Mesendoderm (in vitro differentiated cells): ENCODE measurements at regions not wholly inside any gene's neighbourhood (a gene's known extent, or its start where the extent isn't known, plus 50 kb on each side); places are given as distances from the start of the nearest gene placed in this dataset.

ENCODE experiments used
- DNase-seq: peaks from one replicate; pipeline ENCODE4 v3.0.0; 2013
- H2AK5ac ChIP-seq: 2 replicates; pipeline ENCODE4 v1.6.1; 2013; ENCODE audit warnings: low read length, inconsistent platforms
- H2BK120ac ChIP-seq: 2 replicates; pipeline ENCODE4 v1.6.1; 2013; ENCODE audit warnings: low read depth, mild to moderate bottlenecking, low read length, moderate library complexity, mixed read lengths
- H2BK15ac ChIP-seq: replicated peaks from 2 replicates; pipeline ENCODE4 v1.6.1; 2013; ENCODE audit warnings: low read depth, mild to moderate bottlenecking, moderate library complexity
- H2BK5ac ChIP-seq: 2 replicates; pipeline ENCODE4 v1.6.1; 2013; ENCODE audit warnings: low read length, inconsistent platforms
- H3K18ac ChIP-seq: 2 replicates; pipeline ENCODE4 v1.6.1; 2013; ENCODE audit warnings: mild to moderate bottlenecking, low read length, mixed read lengths
- H3K23ac ChIP-seq: one replicate; pipeline ENCODE4 v1.6.1; 2013; ENCODE audit warnings: low read length
- H3K27ac ChIP-seq: 2 replicates; pipeline ENCODE4 v1.5.1; 2013; ENCODE audit warnings: low read depth, mild to moderate bottlenecking, inconsistent platforms, low read length, moderate library complexity
- H3K27me3 ChIP-seq: 2 replicates; pipeline ENCODE4 v1.6.1; 2013; ENCODE audit warnings: low read length, control low read depth, mild to moderate bottlenecking, inconsistent platforms; ENCODE audit not compliant: insufficient read depth, poor library complexity
- H3K36me3 ChIP-seq: 2 replicates; pipeline ENCODE4 v1.6.1; 2013; ENCODE audit warnings: low read length, inconsistent platforms; ENCODE audit not compliant: control insufficient read depth, insufficient read depth
- H3K4ac ChIP-seq: one replicate; pipeline ENCODE4 v1.6.1; 2013; ENCODE audit warnings: low read depth, mild to moderate bottlenecking, low read length, moderate library complexity
- H3K4me1 ChIP-seq: 2 replicates; pipeline ENCODE4 v1.6.1; 2013; ENCODE audit warnings: low read depth, low read length, inconsistent platforms; ENCODE audit not compliant: control insufficient read depth
- H3K4me2 ChIP-seq: 2 replicates; pipeline ENCODE4 v1.6.1; 2013; ENCODE audit warnings: low read length
- H3K4me3 ChIP-seq: 2 replicates; pipeline ENCODE4 v1.5.1; 2013; ENCODE audit warnings: mild to moderate bottlenecking, low read length
- H3K56ac ChIP-seq: one replicate; pipeline ENCODE4 v1.6.1; 2013; ENCODE audit warnings: low read length
- H3K79me1 ChIP-seq: 2 replicates; pipeline ENCODE4 v1.6.1; 2013; ENCODE audit warnings: low read length, inconsistent platforms
- H3K79me2 ChIP-seq: 2 replicates; pipeline ENCODE4 v1.6.1; 2013; ENCODE audit warnings: mild to moderate bottlenecking, low read length; ENCODE audit not compliant: control insufficient read depth, insufficient read depth
- H3K9ac ChIP-seq: 2 replicates; pipeline ENCODE4 v1.6.1; 2013; ENCODE audit warnings: low read length, inconsistent platforms
- H4K5ac ChIP-seq: one replicate; pipeline ENCODE4 v1.6.1; 2013; ENCODE audit warnings: low read length
- H4K8ac ChIP-seq: one replicate; pipeline ENCODE4 v1.6.1; 2013; ENCODE audit warnings: low read depth, mild to moderate bottlenecking, control low read depth, low read length, moderate library complexity
- WGBS: extraction: QIAGEN DNeasy Blood & Tissue Kit; methylation state at CpG from one replicate; pipeline ENCODE4 v1.1.7; 2013; ENCODE audit warnings: low lambda C conversion rate, missing lambda C conversion rate; ENCODE audit not compliant: insufficient coverage; ENCODE audit errors: extremely low coverage; 5-methylcytosine and 5-hydroxymethylcytosine counted together

DNA sequence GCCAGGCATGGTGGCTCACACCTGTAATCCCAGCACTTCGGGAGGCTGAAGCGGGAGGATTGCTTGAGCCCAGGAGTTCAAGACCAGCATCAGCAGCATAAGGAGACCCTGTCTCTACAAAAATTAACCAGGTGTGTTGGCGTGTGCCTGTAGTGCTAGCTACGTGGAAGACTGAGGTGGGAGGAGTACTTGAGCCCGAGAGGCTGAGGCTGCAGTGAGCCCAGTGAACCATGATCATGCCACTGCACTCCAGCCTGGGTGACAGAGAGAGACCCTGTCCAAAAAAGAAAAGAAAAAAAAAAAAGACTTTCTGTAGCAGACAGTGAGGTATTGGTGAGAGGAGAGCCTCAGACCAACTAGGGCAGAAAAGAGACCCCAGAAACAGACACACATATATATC lies 263.8 kb downstream of the XXYLT1 start:
- Histone ChIP-seq H3K4me3 (no peak overlapping the region), H2BK15ac (no peak overlapping the region), H3K9ac (no peak overlapping the region), H4K5ac (no peak overlapping the region), H3K36me3 (no peaks in the 10 kb centered on the region), H3K27me3 (no peaks in the 10 kb centered on the region), H3K4ac (no peak overlapping the region), H3K23ac (no peak overlapping the region), H3K79me1 (no peaks in the 10 kb centered on the region), H3K4me2 (no peak overlapping the region), H3K18ac (no peak overlapping the region), H3K56ac (no peak overlapping the region), H3K4me1 (no peaks in the 10 kb centered on the region), H3K27ac (no peak overlapping the region), H2AK5ac (no peak overlapping the region), H2BK120ac (no peak overlapping the region), H3K79me2 (no peaks in the 10 kb centered on the region), H4K8ac (no peak overlapping the region), H2BK5ac (no peak overlapping the region)
- no peak for DNase-seq
- WGBS, result no CpG with 5 or more reads among the region's 5 CpGs

DNA sequence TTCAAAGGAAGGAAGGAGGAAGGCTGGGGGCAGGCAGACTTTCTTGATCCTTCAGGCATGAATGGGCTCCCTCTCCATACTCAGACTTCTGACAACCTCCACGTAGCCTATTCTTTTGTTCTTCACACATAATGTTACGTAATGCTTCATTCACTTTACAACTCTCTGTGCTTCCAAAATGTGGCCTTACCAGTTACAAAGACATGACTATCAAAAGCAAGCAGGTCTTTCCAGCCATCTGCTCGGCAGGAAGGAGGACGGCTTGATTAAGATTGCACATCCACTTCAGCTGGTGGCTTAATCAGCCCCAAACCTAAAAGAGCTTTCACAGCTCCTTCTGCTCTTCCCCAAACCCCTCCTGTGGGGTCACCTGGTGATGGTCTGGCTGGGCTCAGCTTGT lies 263.2 kb downstream of the XXYLT1 start:
- no peak for DNase-seq
- H3K9ac ChIP-seq, result no peak overlapping the region
- H4K8ac ChIP-seq, result no peak overlapping the region
- no peaks in the 10 kb centered on the region for H3K79me1 ChIP-seq
- H4K5ac ChIP-seq, result no peak overlapping the region
- no peaks in the 10 kb centered on the region for H3K79me2 ChIP-seq
- no peak overlapping the region for H3K4me2 ChIP-seq
- no peak overlapping the region for H3K4ac ChIP-seq
- H3K4me1 ChIP-seq, result no peaks in the 10 kb centered on the region
- H3K56ac ChIP-seq, result no peak overlapping the region
- no peaks in the 10 kb centered on the region for H3K36me3 ChIP-seq
- no peak overlapping the region for H3K23ac ChIP-seq
- no peak overlapping the region for H2BK5ac ChIP-seq
- no peak overlapping the region for H3K18ac ChIP-seq
- H3K4me3 ChIP-seq, result no peak overlapping the region
- H2BK15ac ChIP-seq, result no peak overlapping the region
- WGBS, result no CpG with 5 or more reads among the region's 4 CpGs
- H2BK120ac ChIP-seq, result no peak overlapping the region
- no peak overlapping the region for H3K27ac ChIP-seq
- no peaks in the 10 kb centered on the region for H3K27me3 ChIP-seq
- no peak overlapping the region for H2AK5ac ChIP-seq

DNA sequence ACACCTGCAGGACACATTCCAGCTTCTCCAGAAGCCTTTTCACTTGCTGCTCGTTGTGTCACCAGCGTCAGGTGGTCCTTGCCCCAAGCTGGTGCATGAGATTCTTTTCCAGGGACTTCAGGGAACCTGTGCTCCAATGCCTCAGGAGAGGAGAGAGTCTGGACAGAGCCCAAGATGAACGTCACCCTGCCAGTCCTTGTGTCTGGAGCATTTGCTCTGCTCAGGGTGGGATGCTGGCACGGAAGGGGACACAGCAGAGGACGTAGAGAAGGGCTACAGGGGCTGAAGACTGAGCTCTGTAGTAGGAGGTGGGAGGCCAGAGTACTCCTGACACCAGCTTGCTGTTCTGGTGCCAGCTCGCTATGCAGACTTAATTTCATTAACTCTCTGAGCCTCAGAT lies 262.1 kb downstream of the XXYLT1 start:
- Histone ChIP-seq H2BK120ac (no peak overlapping the region), H2BK15ac (no peak overlapping the region), H3K36me3 (no peaks in the 10 kb centered on the region), H3K9ac (no peak overlapping the region), H4K8ac (no peak overlapping the region), H3K23ac (no peak overlapping the region), H3K4me2 (no peak overlapping the region), H2BK5ac (no peak overlapping the region), H2AK5ac (no peak overlapping the region), H4K5ac (no peak overlapping the region), H3K4me3 (no peak overlapping the region), H3K79me1 (no peaks in the 10 kb centered on the region), H3K27ac (no peak overlapping the region), H3K4me1 (no peaks in the 10 kb centered on the region), H3K79me2 (no peaks in the 10 kb centered on the region), H3K27me3 (no peaks in the 10 kb centered on the region), H3K56ac (no peak overlapping the region), H3K4ac (no peak overlapping the region), H3K18ac (no peak overlapping the region)
- WGBS, result no CpG with 5 or more reads among the region's 6 CpGs
- DNase-seq, result no peak

DNA sequence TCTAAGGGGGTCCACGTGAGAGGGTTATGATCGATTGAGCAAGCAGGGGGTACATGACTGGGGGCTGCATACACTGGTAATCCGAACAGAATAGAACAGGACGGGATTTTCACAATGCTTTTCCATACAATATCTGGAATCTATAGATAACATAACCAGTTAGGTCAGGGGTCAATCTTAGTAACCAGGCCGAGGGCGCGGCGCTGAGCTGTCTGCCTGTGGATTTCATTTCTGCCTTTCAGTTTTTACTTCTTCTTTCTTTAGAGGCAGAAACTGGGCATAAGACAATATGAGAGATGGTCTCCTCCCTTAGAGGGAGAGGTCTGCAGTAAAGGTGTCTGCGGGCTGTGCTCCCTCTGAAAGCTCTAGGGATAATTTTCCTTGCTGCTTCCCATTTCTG lies 261.3 kb downstream of the XXYLT1 start:
- Histone ChIP-seq H3K79me1 (no peaks in the 10 kb centered on the region), H2BK15ac (no peak overlapping the region), H3K56ac (no peak overlapping the region), H2BK5ac (no peak overlapping the region), H3K27me3 (no peaks in the 10 kb centered on the region), H3K4me2 (no peak overlapping the region), H4K8ac (no peak overlapping the region), H3K4me3 (no peak overlapping the region), H3K18ac (no peak overlapping the region), H3K4ac (no peak overlapping the region), H3K79me2 (no peaks in the 10 kb centered on the region), H3K36me3 (no peaks in the 10 kb centered on the region), H4K5ac (no peak overlapping the region), H2BK120ac (no peak overlapping the region), H2AK5ac (no peak overlapping the region), H3K27ac (no peak overlapping the region), H3K9ac (no peak overlapping the region), H3K23ac (no peak overlapping the region), H3K4me1 (no peaks in the 10 kb centered on the region)
- DNase-seq, result no peak
- WGBS, result no CpG with 5 or more reads among the region's 9 CpGs

DNA sequence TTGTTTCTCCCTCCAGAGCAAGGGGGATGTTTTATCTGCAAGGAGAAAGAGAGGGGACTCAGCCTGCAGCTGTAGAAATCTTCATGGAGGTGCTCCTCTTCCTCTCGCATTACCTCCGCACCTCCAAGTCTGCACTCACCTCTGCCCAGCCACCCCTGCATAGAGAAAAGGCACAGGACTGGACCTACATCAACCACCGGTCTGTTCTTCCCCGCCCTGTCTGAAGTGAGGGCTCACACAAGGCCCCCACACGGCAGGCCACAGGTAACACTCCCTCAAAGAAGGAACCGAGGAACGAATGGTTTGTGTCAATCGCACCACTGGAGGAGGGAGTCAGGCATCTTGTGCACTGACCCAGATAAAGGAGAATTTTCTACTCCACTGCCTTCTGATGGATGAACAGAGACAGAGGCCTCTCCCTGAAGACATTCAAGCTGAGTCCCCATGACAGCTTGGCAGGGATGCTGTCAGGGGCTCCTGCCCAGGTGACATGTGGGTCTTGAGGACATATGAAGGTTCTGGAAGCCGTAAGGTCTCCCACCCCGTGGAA lies 260.3 kb downstream of the XXYLT1 start:
- Histone ChIP-seq H3K9ac (no peak overlapping the region), H2BK120ac (no peak overlapping the region), H4K8ac (no peak overlapping the region), H3K36me3 (no peaks in the 10 kb centered on the region), H2BK5ac (no peak overlapping the region), H3K56ac (no peak overlapping the region), H3K27ac (no peak overlapping the region), H3K79me2 (no peaks in the 10 kb centered on the region), H3K79me1 (no peaks in the 10 kb centered on the region), H3K4me2 (no peak overlapping the region), H3K18ac (no peak overlapping the region), H3K23ac (no peak overlapping the region), H3K27me3 (no peaks in the 10 kb centered on the region), H2BK15ac (no peak overlapping the region), H4K5ac (no peak overlapping the region), H3K4ac (no peak overlapping the region), H3K4me1 (no peaks in the 10 kb centered on the region), H3K4me3 (no peak overlapping the region), H2AK5ac (no peak overlapping the region)
- DNase-seq, result no peak
- WGBS, result no CpG with 5 or more reads among the region's 10 CpGs

DNA sequence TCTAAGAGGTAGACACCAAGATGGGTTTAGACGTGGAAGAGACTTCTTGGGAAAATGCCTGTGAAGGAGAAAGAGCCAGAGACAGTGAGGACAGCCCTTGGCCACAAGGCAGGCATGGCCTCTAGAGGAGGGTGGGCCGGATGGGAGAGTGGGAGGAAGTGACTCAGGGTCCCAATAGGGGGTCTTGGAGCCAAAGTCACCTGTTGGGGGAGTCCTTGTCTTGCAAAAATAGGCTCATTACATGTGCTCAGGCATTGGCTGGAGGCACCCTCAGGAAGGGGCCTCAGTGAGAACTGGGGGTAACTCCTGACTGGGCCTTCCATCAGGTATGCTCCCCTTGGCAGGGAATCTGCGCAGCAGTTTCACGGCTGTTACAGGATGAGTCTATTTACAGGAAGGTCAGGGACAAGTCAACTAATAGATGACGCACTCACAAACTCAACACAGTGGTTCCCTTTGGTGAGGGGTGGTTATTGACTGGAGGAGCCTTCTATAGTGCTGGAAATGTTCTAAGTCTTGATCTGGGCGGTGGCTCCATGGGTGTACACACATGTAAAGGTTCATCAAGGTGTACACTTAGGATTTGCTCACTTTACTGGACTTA lies 259.6 kb downstream of the XXYLT1 start:
- no peaks in the 10 kb centered on the region for H3K36me3 ChIP-seq
- no CpG with 5 or more reads among the region's 6 CpGs for WGBS
- H3K27me3 ChIP-seq, result no peaks in the 10 kb centered on the region

More for the DNA sequence above, 259.6 kb downstream of the XXYLT1 start:
- Histone ChIP-seq H4K8ac (no peak overlapping the region), H3K18ac (no peak overlapping the region), H2AK5ac (no peak overlapping the region), H2BK120ac (no peak overlapping the region), H3K4me2 (no peak overlapping the region), H3K56ac (no peak overlapping the region), H4K5ac (no peak overlapping the region), H3K27ac (no peak overlapping the region), H3K79me2 (no peaks in the 10 kb centered on the region), H3K9ac (no peak overlapping the region), H3K4ac (no peak overlapping the region), H2BK15ac (no peak overlapping the region), H3K79me1 (no peaks in the 10 kb centered on the region), H3K23ac (no peak overlapping the region), H2BK5ac (no peak overlapping the region), H3K4me1 (no peaks in the 10 kb centered on the region), H3K4me3 (no peak overlapping the region)
- DNase-seq, result no peak
